ENCODE measurements at regions not wholly inside any gene's neighbourhood (a gene's known extent, or its start where the extent isn't known, plus 50 kb on each side); places are given as distances from the start of the nearest gene placed in this dataset.

GRCh38 chr22:26830837-26831236 lies 173.4 kb downstream of the MIAT start:
- TF ChIP-seq CTCF (optimal IDR thresholded peaks at IDR 0.05 in 1 of 3, IDR thresholded peaks at IDR 0.05 in 1 of 3, conservative IDR thresholded peaks at IDR 0.05 in 1 of 3; ENCODE audit: extremely low read depth in 1 of 3, insufficient read depth in 2 of 3, low read length in 3 of 3) (no peak), EZH2 (IDR thresholded peaks at IDR 0.05; ENCODE audit: low read length) (no peak)

Measured in keratinocyte (primary cell).